SK-N-MC (cell line): ENCODE measurements at regions not wholly inside any gene's neighbourhood (a gene's known extent, or its start where the extent isn't known, plus 50 kb on each side); places are given as distances from the start of the nearest gene placed in this dataset.

Source experiments
- EZH2 ChIP-seq: fragments of 200-600 bp; sonication (generic); IDR thresholded peaks from one replicate; pipeline ENCODE4 v1.6.1; 2017; ENCODE audit warnings: antibody characterized with exemption
- FOXP2 ChIP-seq: optimal IDR thresholded peaks from 2 replicates; pipeline ENCODE3; 2011; ENCODE audit warnings: mild to moderate bottlenecking, moderate library complexity; ENCODE audit not compliant: insufficient read depth; ENCODE audit errors: extremely low read length, control extremely low read depth
- POLR2AphosphoS5 ChIP-seq: IDR thresholded peaks from 2 replicates; pipeline ENCODE4 v1.6.1; 2012; ENCODE audit warnings: mild to moderate bottlenecking, low read depth, low read length, borderline replicate concordance

DNA sequence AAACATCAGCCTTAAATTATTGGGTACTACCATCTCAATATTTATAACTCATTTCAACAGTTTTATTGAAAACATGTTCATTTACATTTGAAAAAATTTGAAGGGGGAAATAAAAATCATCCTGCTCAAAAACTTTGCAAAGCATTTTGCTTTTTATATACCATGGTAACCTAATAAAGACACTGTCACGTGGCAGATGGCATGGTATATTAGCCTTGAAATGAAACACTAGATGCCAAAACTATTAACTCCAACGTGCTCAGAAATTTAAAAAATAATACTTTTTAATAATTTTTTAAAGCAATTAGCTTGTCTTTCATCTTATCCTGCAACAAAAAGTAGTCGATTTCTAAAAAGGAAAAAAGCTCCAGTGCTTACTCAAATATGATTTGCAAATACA lies 88.6 kb upstream of the NFIB start:
- TF ChIP-seq POLR2AphosphoS5: no peak
- no peak for TF ChIP-seq EZH2
- TF ChIP-seq FOXP2: no peak
